ENCODE measurements at regions not wholly inside any gene's neighbourhood (a gene's known extent, or its start where the extent isn't known, plus 50 kb on each side); places are given as distances from the start of the nearest gene placed in this dataset.

GRCh38 chr2:126507425-126507911, 148.5 kb upstream of the GYPC start:
- TF ChIP-seq POLR2A (IDR thresholded peaks at IDR 0.05): no peak
- TF ChIP-seq CTCF (IDR thresholded peaks at IDR 0.05): no peak
- TF ChIP-seq EP300 (IDR thresholded peaks at IDR 0.05): no peak
